ENCODE measurements at regions not wholly inside any gene's neighbourhood (a gene's known extent, or its start where the extent isn't known, plus 50 kb on each side); places are given as distances from the start of the nearest gene placed in this dataset.

- TF ChIP-seq CTCF (IDR thresholded peaks at IDR 0.05) (no peak), EZH2phosphoT487 (IDR thresholded peaks at IDR 0.05) (no peak), EZH2 (IDR thresholded peaks at IDR 0.05) (no peak)
Measured at GRCh38 chr6:156599978-156600590, 177.1 kb upstream of the ARID1B start.

Measured in neural progenitor cell (in vitro differentiated cells).